ENCODE measurements at regions not wholly inside any gene's neighbourhood (a gene's known extent, or its start where the extent isn't known, plus 50 kb on each side); places are given as distances from the start of the nearest gene placed in this dataset.

GRCh38 chr17:69958063-69958462 lies 117.0 kb upstream of the KCNJ16 start:
- no peak for DNase-seq

GRCh38 chr17:69959283-69959682 lies 115.7 kb upstream of the KCNJ16 start:
- DNase-seq = no peak

GRCh38 chr17:69960755-69961154 lies 114.3 kb upstream of the KCNJ16 start:
- peak; percentile 6 for DNase-seq

- no peak for DNase-seq
Observed at GRCh38 chr17:69961501-69962145, 113.4 kb upstream of the KCNJ16 start.

- DNase-seq = no peak
Observed at GRCh38 chr17:69962436-69962995, 112.5 kb upstream of the KCNJ16 start.

- DNase-seq = no peak
Observed at GRCh38 chr17:69967910-69968411, 107.1 kb upstream of the KCNJ16 start.

GRCh38 chr17:69969897-69970296 lies 105.1 kb upstream of the KCNJ16 start:
- no peak for DNase-seq

GRCh38 chr17:69972251-69972650 lies 102.8 kb upstream of the KCNJ16 start:
- no peak for DNase-seq

- DNase-seq = no peak
Observed at GRCh38 chr17:69975808-69976207, 99.2 kb upstream of the KCNJ16 start.

GRCh38 chr17:69978056-69978646 lies 96.9 kb upstream of the KCNJ16 start:
- no peak for DNase-seq

GRCh38 chr17:69981441-69981840 lies 93.6 kb upstream of the KCNJ16 start:
- no peak for DNase-seq

- DNase-seq = no peak
Observed at GRCh38 chr17:69995476-69995875, 79.5 kb upstream of the KCNJ16 start.

- DNase-seq = no peak
Observed at GRCh38 chr17:69997332-69997731, 77.7 kb upstream of the KCNJ16 start.

GRCh38 chr17:69999253-69999652 lies 75.8 kb upstream of the KCNJ16 start:
- DNase-seq = no peak

GRCh38 chr17:70006159-70006558 lies 68.9 kb upstream of the KCNJ16 start:
- DNase-seq = no peak

- DNase-seq = no peak
Observed at GRCh38 chr17:70011750-70012149, 63.3 kb upstream of the KCNJ16 start.

- DNase-seq = no peak
Observed at GRCh38 chr17:70013911-70014310, 61.1 kb upstream of the KCNJ16 start.

GRCh38 chr17:70017112-70017511 lies 57.9 kb upstream of the KCNJ16 start:
- DNase-seq = no peak

- DNase-seq = no peak
Observed at GRCh38 chr17:70017941-70018340, 57.1 kb upstream of the KCNJ16 start.

GRCh38 chr17:70021726-70022125 lies 53.3 kb upstream of the KCNJ16 start:
- DNase-seq = no peak

- DNase-seq = no peak
Observed at GRCh38 chr17:70022175-70022574, 52.9 kb upstream of the KCNJ16 start.

GRCh38 chr17:70024253-70024652 lies 50.8 kb upstream of the KCNJ16 start:
- no peak for DNase-seq

Data from midbrain (tissue), 1 donor.